ENCODE measurements at regions not wholly inside any gene's neighbourhood (a gene's known extent, or its start where the extent isn't known, plus 50 kb on each side); places are given as distances from the start of the nearest gene placed in this dataset.

- intact Hi-C loops (cut with micrococcal nuclease): no loop called here
These were observed 175.8 kb downstream of the CBLN2 start for GRCh38 chr18:72368308-72368707.

GRCh38 chr18:72360634-72361033, 183.5 kb downstream of the CBLN2 start:
- intact Hi-C loops (cut with micrococcal nuclease): no loop called here

- intact Hi-C loops (cut with micrococcal nuclease): no loop called here
These were observed 201.2 kb downstream of the CBLN2 start for GRCh38 chr18:72342933-72343332.

- intact Hi-C loops (cut with micrococcal nuclease): no loop called here
These were observed 204.2 kb downstream of the CBLN2 start for GRCh38 chr18:72339976-72340375.

GRCh38 chr18:72336786-72337185, 207.4 kb downstream of the CBLN2 start:
- intact Hi-C loops (cut with micrococcal nuclease): no loop called here

- intact Hi-C loops (cut with micrococcal nuclease): no loop called here
These were observed 214.6 kb downstream of the CBLN2 start for GRCh38 chr18:72329533-72329932.

- intact Hi-C loops (cut with micrococcal nuclease): no loop called here
These were observed 218.8 kb downstream of the CBLN2 start for GRCh38 chr18:72325307-72325706.

- intact Hi-C loops (cut with micrococcal nuclease): no loop called here
These were observed 219.5 kb downstream of the CBLN2 start for GRCh38 chr18:72324677-72325076.

- intact Hi-C loops (cut with micrococcal nuclease): no loop called here
These were observed 227.6 kb downstream of the CBLN2 start for GRCh38 chr18:72316497-72316896.

GRCh38 chr18:72283148-72283925, 260.8 kb downstream of the CBLN2 start:
- intact Hi-C loops (cut with micrococcal nuclease): no loop called here

- intact Hi-C loops (cut with micrococcal nuclease): no loop called here
These were observed 271.1 kb downstream of the CBLN2 start for GRCh38 chr18:72273025-72273424.

- intact Hi-C loops (cut with micrococcal nuclease): no loop called here
These were observed 282.6 kb downstream of the CBLN2 start for GRCh38 chr18:72261590-72261989.

- intact Hi-C loops (cut with micrococcal nuclease): no loop called here
These were observed 298.1 kb downstream of the CBLN2 start for GRCh38 chr18:72246076-72246475.

GRCh38 chr18:72235422-72235821, 308.7 kb downstream of the CBLN2 start:
- intact Hi-C loops (cut with micrococcal nuclease): no loop called here

- intact Hi-C loops (cut with micrococcal nuclease): no loop called here
These were observed 311.0 kb downstream of the CBLN2 start for GRCh38 chr18:72233106-72233505.

GRCh38 chr18:72232644-72233043, 311.5 kb downstream of the CBLN2 start:
- intact Hi-C loops (cut with micrococcal nuclease): no loop called here

GRCh38 chr18:72225958-72226357, 318.2 kb downstream of the CBLN2 start:
- intact Hi-C loops (cut with micrococcal nuclease): no loop called here

- intact Hi-C loops (cut with micrococcal nuclease): no loop called here
These were observed 320.4 kb downstream of the CBLN2 start for GRCh38 chr18:72223733-72224132.

GRCh38 chr18:72208920-72209676, 335.0 kb downstream of the CBLN2 start:
- intact Hi-C loops (cut with micrococcal nuclease): no loop called here

- intact Hi-C loops (cut with micrococcal nuclease): no loop called here
These were observed 336.9 kb downstream of the CBLN2 start for GRCh38 chr18:72207280-72207679.

GRCh38 chr18:72206814-72207213, 337.3 kb downstream of the CBLN2 start:
- intact Hi-C loops (cut with micrococcal nuclease): no loop called here

- intact Hi-C loops (cut with micrococcal nuclease): no loop called here
These were observed 343.1 kb downstream of the CBLN2 start for GRCh38 chr18:72201032-72201431.

GRCh38 chr18:72197591-72197990, 346.6 kb downstream of the CBLN2 start:
- intact Hi-C loops (cut with micrococcal nuclease): no loop called here
